Activated T-cell treated with anti-CD3 and anti-CD28 coated beads, Interleukin-2, amount 50 U/mL, for 48 hours (primary cell): ENCODE measurements at regions not wholly inside any gene's neighbourhood (a gene's known extent, or its start where the extent isn't known, plus 50 kb on each side); places are given as distances from the start of the nearest gene placed in this dataset.

ENCODE experiments used
- DNase-seq, 2 experiments: peaks; one replicate each; pipeline ENCODE4 v3.0.0-alpha.2; 2020

DNA sequence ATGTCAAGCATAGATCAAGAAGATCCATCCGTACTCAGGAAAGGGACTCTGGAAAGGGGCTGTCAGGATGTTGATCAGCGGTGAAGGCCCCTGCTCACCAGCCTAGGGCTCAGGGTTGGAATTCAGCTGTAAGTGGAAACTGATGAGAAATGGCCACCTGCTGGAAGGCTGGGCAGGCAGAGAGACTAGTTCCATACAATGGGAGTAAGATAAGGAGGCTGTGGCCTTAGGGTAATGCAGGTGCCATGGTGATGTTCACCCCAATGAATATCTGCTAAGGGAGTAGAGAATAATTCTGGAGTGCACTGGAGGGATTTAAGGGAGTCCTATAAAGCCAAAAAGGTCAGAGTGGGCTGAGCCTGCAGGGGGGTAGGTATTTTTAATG is 256.6 kb downstream of the CYRIA start:
- DNase-seq: no peak

DNA sequence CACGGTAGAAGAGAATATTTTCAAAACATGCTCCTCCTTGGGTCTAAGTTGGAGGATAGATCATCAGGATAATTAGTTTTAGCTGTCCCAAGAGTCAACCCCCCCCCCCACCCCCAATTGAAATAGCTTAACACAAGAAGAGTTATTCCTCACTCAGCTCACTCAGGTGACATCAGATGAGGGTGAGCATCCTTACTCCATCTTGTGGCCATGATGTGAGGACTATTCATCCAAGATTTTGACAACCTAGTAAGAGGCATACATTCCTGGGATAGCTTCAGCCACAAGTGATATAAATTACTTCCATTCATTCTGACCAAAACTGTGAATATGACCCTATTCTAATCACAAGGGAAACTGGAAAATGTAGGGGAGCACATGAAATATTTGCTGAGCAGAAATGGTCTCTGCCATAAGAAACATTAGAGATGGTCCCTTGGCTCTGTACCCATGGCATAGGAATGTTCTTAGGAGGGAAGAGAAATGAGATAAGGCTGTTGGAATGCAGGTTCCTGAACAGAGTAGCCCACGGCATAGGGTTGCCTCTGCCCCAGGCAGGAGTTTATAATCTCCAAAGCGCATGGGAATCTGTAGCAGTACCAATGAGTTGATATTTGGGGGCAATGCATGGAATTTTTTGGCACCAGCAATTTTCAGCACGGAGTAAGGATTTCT is 257.2 kb downstream of the CYRIA start:
- DNase-seq: no peak

DNA sequence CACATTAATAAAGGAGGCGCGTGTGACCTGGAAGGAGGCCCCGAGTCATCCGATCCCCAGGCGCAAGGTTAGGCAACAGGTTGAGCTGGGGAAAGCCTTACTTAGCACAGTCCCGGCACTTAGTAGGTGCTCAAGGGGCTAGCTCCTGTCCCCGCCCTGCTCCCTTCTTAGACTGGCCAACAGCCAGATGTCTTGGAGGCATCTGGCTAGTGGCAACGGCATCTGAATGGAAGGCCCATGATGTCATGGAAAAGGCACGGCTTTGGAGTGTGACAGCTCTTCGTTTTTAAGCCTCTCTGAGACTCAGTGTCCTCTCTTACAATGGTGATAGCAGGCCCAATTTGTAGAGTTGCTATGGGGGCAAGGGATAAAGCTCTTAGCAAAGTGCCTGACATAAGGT is 258.3 kb downstream of the CYRIA start:
- DNase-seq: no peak

DNA sequence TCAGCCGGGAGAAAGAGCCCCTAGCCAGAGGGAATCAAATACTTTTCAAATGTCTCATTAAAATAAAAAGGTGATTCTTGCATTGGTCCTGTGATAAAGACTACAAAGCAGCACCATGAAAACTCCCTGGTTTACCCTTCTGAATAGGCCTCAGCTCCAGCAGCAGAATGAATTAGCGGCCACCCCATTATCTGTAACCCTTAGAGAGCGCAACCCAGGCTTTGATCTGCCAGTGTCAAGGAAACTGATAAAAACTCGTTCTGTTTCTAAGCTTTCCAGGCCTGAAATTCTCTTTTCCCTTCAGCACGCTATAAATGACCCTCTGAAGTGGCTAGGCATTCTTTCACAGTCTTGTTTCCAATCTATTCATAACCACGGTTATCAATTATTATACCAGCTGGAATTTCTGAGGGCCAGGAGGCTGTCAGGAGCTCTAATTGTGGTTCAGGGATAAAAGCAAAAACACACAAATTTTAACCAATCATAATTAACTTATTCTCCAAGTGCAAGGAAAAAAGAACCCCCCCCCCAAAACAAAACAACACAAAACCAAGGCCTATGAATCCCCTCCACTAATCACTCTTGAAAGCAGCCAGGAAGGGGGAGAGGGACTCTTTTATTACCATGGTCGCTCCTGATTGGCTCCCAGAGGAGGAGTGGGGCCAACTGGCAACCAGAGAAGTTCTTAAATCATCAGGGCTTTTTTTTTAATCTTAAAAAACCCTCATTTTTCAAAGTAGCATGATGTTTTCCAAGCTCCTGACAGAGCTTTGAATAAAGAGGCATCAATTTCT is 258.9 kb downstream of the CYRIA start:
- no peak for DNase-seq

DNA sequence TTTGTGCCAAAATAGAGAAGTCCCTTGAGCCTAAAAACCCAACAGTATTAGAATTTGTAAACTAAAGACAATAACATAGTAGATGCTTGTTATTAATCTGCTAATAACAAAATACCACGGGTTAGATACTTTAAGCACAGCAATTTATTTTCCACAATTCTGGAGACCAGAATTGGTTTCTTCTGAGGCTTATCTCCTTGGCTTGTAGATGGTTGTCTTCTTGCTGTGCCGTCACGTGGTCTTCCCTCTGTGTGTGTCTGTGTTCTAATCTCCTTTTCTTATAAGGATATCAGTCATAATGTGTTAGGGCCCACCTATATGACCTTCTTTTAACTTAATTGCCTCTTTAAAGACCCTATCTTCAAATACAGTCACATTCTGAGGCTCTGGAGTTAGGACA is 260.1 kb downstream of the CYRIA start:
- no peak for DNase-seq

DNA sequence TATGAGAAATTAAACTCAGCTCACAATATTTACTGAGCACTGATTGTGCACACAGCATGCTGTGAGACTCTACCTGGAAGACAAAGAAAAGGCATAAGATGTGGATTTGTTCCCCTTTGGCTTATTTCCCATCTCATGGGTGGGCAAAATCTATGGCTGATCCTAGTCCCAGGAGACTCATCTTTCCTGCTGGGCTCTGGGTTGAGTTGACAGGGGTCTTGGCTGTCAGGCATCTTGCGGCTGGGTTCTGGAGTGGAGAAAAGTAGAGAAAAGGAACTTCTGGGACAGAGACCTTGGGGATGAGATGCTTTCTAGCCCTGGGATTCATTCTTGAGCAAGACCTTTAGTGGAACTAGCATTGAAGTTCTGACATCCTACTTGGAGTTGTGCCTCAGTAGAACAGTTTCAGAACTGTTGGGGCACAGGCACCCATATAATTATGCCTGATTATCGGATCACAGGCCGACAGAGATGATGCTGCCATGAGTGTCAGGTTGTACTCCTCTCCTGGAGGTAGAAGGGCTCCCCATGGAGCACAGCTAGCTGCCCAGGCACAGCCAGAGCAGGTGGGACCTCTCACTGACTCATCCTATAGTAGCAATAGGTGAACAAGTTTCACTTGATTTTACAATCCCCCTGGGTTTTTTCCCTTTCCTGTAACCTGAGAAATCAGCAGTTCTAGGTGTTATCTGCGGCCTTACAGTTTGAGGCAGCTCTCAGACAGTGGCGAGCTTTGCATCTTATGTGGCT is 260.9 kb downstream of the CYRIA start:
- DNase-seq: no peak

DNA sequence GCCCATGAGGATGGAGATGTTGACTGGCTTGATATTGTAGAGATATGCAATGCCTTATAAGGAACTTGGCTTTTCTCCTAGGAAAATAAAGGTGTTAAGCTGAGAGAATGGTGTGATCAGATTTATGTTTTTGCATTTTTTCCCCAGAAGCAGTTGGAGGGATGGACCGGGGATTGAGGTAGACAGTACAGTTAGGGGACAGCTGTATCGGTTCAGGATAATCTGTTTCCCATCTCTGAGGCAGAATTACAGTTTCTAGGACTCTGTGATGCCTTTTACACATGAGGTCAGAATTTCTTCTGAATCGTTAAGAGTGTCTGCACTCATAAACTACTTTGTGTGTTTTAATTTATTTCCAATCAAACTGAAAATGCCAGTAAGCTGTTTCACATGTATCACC is 261.5 kb downstream of the CYRIA start:
- no peak for DNase-seq

DNA sequence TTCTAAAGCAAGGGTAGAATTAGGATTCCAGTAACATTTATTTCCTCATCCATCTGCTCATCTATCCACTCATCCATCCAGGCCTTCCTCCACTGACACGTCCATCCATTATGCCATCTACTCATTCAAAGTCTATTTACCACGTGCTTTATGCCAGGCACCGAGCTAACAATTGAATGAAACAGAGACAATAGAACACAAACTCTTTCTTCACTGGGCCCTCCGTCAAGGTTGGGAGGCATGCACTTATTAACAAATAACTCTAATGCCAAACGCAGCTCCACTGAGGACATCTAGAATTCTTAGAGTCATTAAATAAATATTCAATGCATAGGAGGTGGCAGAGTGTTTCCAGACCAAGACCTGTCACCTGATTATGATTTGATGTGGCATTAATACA is 262.7 kb downstream of the CYRIA start:
- DNase-seq: no peak

DNA sequence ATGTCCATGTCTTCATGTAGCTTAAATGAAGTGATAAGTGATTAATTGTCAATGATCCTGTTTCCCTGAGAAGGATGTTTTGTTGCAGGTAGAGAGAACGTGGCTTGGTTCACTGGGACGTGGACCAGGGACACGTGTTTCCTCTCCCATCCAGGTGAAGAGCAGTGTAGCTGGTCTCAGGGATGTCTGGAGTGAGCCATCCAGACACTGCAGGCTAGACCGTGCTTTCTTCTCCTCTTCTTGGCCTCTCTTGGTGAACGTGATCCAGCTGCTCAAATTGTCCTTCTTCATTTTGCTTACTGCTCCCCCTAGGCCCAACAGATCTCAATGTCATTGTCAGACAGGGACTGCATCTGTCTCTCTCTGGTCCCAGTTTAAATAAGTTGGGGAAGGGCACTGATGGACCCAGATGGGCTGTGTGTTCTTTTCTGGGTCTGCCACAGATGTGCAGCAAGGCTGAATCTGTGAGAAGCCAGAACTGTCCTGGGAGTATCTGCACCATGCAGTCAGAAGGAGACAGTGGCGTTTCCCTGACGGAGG is 263.8 kb downstream of the CYRIA start:
- DNase-seq: no peak

DNA sequence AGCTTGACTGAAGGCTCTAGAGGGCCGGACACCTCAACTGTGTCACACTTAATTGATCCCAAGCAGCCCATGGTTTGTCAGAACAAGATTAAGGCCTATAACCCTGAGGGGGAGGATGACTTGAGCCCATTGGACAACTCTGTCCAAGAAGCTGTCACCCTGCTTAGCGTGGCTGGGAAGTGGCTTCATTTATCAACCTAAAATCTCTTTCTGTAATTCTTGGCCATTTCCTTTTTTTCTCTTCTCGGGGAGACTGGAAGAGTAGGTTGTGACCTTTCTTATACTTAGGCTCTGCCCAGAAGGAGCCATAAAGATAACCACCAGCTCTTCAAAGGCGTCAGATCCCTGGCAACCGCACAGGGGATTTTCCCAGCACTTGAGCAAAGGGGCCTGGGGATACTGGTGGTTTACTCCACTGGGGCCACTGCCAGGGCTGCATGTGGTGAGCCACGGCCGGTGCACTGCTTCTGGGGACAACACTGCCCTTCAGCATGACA is 265.5 kb downstream of the CYRIA start:
- no peak for DNase-seq

DNA sequence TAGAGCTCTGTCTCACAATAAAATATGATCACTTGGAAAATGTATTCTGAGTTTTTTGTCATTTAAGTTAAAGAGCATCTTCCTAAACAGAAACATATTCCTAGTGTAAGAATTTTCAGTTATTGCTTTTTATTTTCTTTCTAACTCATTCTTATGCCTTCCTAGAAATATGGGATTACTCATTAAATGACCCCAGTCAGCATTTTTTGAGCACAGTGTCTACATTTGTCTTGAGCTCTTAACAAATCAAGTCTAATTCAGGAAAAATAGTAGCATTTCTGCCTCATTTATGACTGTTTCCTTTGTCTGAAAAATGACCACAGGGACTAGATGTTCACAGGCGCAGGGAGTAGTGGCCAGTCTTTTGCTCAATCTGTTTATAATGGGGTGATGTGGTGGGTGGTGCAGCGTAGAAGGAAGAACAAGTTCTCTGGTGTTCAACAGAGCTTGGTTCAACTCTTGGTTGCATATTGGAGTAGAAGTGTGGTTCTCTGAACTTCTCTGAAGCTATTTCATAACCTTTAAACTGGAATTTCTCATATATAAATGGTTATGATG is 267.1 kb downstream of the CYRIA start:
- DNase-seq: no peak

DNA sequence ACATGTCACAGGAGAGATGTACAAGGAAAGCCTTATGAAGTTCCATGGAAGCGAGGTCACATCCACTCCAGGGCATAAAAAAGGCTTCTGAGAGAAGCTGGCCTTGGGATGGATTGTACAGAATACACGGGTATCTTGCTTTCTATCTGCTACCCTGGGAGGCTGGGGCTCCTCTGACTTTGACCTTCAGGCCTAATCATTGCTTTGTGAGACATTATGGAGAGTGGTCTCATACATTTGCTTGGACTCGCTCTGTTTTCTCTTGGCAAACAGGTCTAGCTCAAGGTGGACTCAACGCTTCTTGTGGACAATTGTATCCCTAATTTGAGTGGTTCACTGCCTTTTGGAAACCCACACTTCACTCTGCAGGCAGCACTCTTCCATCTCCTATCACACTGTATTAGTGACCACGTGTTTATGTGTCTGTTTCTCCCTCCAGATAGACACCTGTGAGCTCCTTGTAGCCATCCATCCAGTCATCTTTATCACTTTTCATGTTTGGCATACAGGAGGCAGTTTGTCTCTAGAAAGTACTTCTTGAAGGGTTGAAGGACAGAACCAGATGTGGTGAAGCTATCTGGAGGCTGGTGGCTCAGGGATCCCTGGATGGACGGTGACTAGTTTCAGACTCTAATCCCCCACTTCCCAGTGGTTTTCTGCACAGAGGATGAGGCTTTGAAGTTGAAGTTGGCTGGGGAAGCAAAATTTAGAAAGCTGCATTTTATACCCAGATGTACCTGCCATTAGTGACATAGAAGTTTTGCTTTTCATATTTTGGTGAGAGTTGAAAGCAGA is 267.8 kb downstream of the CYRIA start:
- DNase-seq: no peak

DNA sequence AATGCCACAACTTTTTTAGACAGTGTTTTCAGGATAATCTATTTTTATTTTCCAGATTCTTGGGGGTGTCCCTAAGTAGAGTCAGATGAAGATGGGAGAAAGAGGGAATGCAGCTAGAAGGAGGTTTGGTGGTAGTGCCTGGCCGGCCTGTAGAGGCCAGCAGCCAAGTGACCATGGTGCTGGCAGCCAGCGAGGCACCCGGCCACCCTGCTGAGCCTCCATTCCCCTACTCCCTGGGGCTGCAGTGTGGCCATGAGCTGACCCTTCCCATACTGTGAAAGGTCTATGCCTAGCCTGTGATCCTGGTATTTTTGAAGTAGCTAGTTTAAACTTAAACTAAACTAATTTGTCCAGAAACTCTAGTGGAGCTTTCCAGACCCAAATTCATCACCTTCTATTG is 268.6 kb downstream of the CYRIA start:
- no peak for DNase-seq

DNA sequence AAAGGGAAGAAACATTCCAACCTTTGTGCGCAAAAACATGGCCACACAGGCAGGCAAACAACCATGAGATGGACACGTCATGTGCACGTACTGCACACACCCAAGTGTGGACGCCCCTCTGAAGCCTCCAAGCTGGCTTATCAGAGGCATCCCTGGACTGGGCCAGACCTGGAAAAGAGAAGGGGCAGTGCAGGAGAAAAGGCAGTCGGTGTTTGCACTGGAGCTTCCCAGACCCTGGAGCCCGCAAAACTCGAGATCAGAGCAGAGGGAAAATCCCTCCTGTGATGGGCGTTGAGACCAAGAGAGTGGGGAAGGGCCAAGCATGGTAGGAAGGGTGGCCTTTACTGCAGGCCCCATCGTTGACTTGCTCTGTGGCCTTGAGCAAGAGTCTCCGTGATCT is 269.5 kb downstream of the CYRIA start:
- DNase-seq: no peak

DNA sequence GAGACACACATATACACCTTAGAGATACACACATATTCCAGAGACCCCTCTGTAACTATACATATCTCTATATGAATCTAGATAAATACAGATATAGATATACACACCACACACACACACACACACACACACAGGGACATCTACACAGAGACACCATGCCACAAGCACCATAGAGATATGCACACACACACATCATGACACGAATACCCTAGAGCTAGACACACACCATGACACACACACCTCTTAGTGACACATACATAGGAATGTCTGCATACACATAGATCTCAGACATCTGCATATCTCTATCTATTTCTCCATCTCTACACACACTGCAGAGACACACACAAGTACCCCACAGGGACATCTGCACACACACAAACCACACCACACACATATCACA is 270.0 kb downstream of the CYRIA start:
- DNase-seq: no peak

DNA sequence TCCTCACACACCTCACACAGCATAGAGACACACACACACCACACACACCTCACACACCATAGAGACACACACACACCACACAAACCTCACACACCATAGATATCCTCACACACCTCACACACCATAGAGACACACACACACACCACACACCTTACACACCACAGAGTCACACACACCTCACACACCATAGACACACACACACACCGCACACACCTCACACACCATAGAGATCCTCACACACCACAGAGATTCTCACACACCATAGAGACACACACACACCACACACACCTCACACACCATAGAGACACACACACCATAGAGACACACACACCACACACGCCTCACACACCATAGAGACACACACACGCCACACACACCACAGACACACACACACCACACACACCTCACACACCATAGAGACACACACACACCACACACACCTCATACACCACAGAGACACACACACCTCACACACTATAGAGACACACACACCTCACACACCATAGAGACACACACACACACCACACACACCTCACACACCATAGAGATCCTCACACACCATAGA is 270.6 kb downstream of the CYRIA start:
- DNase-seq: no peak

DNA sequence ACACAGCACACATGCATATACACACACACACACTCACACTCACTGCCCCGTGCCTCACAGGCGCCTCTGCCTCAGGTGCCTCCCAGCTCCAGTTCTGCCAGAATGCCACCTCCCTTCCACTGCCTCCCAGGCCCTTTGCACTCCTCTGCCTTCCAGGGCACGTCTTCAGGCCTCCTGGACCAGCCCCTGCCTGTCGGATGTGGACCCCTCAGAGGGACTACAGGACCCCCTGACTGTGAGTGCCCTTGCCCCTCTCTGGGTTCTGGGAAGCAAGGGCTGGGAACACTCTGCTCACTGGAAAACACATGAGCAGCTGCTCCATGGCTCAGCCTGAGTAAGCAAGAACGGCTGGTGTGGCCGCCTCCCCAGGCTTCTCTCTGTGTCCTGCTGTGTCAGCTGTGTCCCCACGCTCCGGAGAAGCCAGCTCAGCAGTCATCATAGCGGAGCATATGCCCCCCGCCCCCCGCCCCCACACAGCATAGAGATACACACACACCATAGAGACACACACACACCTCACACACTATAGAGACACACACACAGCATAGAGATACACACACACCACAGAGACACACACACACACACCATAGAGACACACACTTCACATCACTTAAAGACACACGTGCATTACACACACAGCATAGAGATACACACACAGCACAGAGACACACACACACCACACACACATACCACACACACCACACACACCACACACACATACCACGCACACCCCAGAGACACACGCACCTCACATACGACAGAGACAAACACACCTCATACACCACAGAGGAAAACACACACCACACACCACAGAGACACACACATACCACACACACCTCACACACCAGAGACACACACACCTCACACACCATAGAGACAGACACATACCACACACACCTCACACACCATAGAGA is 271.3 kb downstream of the CYRIA start:
- DNase-seq: no peak

DNA sequence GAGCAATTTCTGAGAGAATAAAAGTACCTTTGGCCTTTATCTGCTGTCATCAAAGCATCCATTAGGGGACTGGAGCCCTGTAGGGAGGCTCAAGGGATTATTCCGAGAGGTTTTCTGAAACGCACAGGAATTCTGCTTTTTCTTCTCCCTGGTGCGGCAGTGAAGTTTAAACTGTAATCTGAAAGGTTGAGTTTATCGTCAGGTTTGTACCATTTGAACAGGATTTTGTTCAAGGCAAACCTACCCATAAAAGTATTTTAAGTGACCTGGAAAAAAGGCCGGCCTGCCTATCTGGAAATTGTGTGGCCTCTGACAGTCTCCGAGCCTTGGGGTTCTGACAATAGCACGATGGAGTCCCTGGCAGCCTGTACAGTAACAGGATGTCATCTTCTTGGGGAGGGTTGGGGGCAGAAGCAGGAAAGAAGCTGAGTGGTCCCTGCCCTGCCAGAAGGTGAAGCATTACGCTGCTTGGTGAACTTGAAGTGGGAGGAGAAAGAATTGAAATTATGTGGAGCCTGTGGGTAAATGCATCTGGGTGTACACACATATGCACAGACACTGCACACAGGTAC is 272.0 kb downstream of the CYRIA start:
- no peak for DNase-seq

DNA sequence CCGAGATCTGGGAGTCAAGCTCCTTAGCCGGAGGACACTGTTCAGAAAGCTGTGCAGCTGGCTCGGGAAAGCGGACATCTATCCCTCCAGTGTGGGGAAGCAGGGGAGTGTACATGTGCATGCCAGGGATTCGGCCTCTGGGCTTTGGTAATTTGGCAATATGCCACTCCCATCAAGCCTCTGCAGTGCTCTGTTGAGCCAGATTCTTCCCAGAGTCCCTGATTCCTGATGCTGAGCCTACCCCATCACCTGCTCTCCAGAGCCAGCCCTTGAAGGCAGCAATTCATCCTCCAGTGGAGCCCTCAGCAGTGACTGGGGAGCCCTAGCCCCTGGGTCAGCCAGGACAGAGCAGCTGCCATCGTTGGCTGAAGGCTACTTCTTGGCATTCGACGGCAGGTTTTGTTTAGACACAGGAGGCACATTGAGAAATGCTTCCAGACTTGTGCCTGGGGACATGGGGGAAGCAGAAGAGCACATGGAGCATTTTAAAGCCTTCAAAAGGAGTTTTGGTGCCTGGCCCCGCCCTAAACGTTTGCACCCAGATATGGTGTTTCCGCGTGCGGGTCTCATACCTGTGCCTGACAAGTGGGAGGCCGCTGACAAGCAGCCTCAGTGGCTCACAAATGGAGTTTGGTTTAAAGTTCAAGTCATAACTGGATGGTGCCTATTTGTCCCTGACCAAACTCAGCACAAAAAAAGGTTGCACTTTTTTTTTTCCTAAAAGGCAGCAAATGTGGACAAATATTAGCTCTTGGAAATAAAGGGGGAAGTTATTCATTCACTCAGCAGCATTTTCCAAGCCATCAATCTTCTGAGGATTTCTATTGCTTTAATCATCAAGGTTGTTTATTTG is 272.8 kb downstream of the CYRIA start:
- DNase-seq: no peak

DNA sequence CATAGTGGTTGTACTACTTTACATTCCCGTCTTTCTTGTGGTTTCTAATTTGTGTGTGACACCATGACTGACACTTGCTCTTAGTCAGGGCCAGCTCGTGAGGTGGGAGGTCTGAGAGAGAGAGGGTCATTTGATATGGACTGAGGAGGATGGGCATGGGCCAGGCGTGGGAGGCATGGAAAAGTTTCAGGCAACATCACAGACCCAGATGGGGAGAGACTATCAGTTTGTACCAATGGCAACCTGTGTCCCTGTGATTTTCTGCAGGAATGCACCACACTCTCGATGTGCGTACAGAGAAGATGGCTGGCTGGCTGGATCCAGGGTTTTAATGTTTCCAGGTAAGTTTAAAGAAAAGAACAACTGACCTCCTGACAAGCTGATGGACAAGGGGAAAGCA is 273.6 kb downstream of the CYRIA start:
- no peak for DNase-seq
